Transverse colon (tissue), 3 donors: ENCODE measurements at regions not wholly inside any gene's neighbourhood (a gene's known extent, or its start where the extent isn't known, plus 50 kb on each side); places are given as distances from the start of the nearest gene placed in this dataset.

Source experiments
- CTCF ChIP-seq, 5 experiments: fragments of 200-600 bp in 3 of 5; fragments of 450-650 bp in 2 of 5; sonication (generic) in 3 of 5; IDR thresholded peaks; 1 replicate in 2 of 5; 2 replicates in 3 of 5; pipeline ENCODE4 v1.5.1; 2016 to 2017; ENCODE audit warnings: antibody characterized with exemption in 5 of 5, inconsistent platforms in 3 of 5, mild to moderate bottlenecking in 2 of 5, moderate library complexity in 1 of 5
- POLR2A ChIP-seq: fragments of 450-650 bp; IDR thresholded peaks from one replicate; pipeline ENCODE4 v1.6.1; 2016; ENCODE audit warnings: antibody characterized with exemption, mild to moderate bottlenecking, moderate library complexity

- TF ChIP-seq CTCF (IDR thresholded peaks at IDR 0.05) (no peak), POLR2A (no peak)
These were observed 94.4 kb upstream of the ADCY1 start for GRCh38 chr7:45479781-45480180.
